ENCODE measurements at regions not wholly inside any gene's neighbourhood (a gene's known extent, or its start where the extent isn't known, plus 50 kb on each side); places are given as distances from the start of the nearest gene placed in this dataset.

GRCh38 chr19:29326351-29326750, 113.4 kb upstream of the UQCRFS1 start:
- no peak overlapping the region for H3K9ac ChIP-seq
- peak; percentile 30 for DNase-seq
- H3K4me1 ChIP-seq (ENCODE audit: insufficient read depth): peaks cover 5% of the 10 kb centered on the region; the same call in 1 of the 2 replicates
- WGBS, 2 experiments (ENCODE audit: low coverage in 1 of 2, low lambda C conversion rate in 2 of 2, missing lambda C conversion rate in 2 of 2): 32 to 33% methylated on average over 4 of the region's 4 CpGs
- no peak overlapping the region for H3K4me3 ChIP-seq
- no peaks in the 10 kb centered on the region for H4K20me1 ChIP-seq (ENCODE audit: insufficient read depth)
- H3K27me3 ChIP-seq (replicated peaks; ENCODE audit: insufficient read depth): no peaks in the 10 kb centered on the region
- H3K9me2 ChIP-seq (ENCODE audit: insufficient read depth): no peaks in the 10 kb centered on the region
- in situ Hi-C loops (cut with MboI): no loop called here
- no peaks in the 10 kb centered on the region for H3K9me3 ChIP-seq (ENCODE audit: low read depth)
- H3F3A ChIP-seq (ENCODE audit: insufficient read depth): no peaks in the 10 kb centered on the region
- no peak for TF ChIP-seq EZH2phosphoT487 (IDR thresholded peaks at IDR 0.05; ENCODE audit: insufficient read depth, low read depth)
- no peak for TF ChIP-seq EZH2 (IDR thresholded peaks at IDR 0.05; ENCODE audit: insufficient read depth, poor library complexity, severe bottlenecking)
- no peak overlapping the region for H2AFZ ChIP-seq
- no peak overlapping the region for H3K4me2 ChIP-seq (ENCODE audit: unreplicated experiment)
- H3K27ac ChIP-seq: no peak overlapping the region
- H3K36me3 ChIP-seq (ENCODE audit: low read depth): no peaks in the 10 kb centered on the region
- H3K79me2 ChIP-seq (ENCODE audit: insufficient read depth): no peaks in the 10 kb centered on the region

GRCh38 chr19:29326849-29327840, 114.2 kb upstream of the UQCRFS1 start:
- Histone ChIP-seq H3K79me2 (ENCODE audit: insufficient read depth) (no peaks in the 10 kb centered on the region), H3F3A (ENCODE audit: insufficient read depth) (no peaks in the 10 kb centered on the region), H3K9ac (no peak overlapping the region), H3K9me3 (ENCODE audit: low read depth) (no peaks in the 10 kb centered on the region), H3K4me3 (no peak overlapping the region), H3K36me3 (ENCODE audit: low read depth) (no peaks in the 10 kb centered on the region), H3K27me3 (replicated peaks; ENCODE audit: insufficient read depth) (no peaks in the 10 kb centered on the region), H3K4me1 (ENCODE audit: insufficient read depth) (peaks cover 5% of the 10 kb centered on the region; the same call in 1 of the 2 replicates), H2AFZ (no peak overlapping the region), H3K9me2 (ENCODE audit: insufficient read depth) (no peaks in the 10 kb centered on the region), H4K20me1 (ENCODE audit: insufficient read depth) (no peaks in the 10 kb centered on the region), H3K4me2 (ENCODE audit: unreplicated experiment) (no peak overlapping the region), H3K27ac (no peak overlapping the region)
- TF ChIP-seq EZH2phosphoT487 (IDR thresholded peaks at IDR 0.05; ENCODE audit: insufficient read depth, low read depth) (no peak), EZH2 (IDR thresholded peaks at IDR 0.05; ENCODE audit: insufficient read depth, poor library complexity, severe bottlenecking) (no peak)
- in situ Hi-C loops (cut with MboI): no loop called here
- DNase-seq: no peak
- WGBS, 2 experiments (ENCODE audit: low coverage in 1 of 2, low lambda C conversion rate in 2 of 2, missing lambda C conversion rate in 2 of 2): 39 to 42% methylated on average over 14 of the region's 14 CpGs

- H3K9me2 ChIP-seq (ENCODE audit: insufficient read depth): no peaks in the 10 kb centered on the region
- no peaks in the 10 kb centered on the region for H3K36me3 ChIP-seq (ENCODE audit: low read depth)
- peaks cover 5% of the 10 kb centered on the region; the same call in 1 of the 2 replicates for H3K4me1 ChIP-seq (ENCODE audit: insufficient read depth)
- H4K20me1 ChIP-seq (ENCODE audit: insufficient read depth): no peaks in the 10 kb centered on the region
- no peak for TF ChIP-seq EZH2phosphoT487 (IDR thresholded peaks at IDR 0.05; ENCODE audit: insufficient read depth, low read depth)
- no peak for TF ChIP-seq EZH2 (IDR thresholded peaks at IDR 0.05; ENCODE audit: insufficient read depth, poor library complexity, severe bottlenecking)
- no peak for DNase-seq
- H3K27ac ChIP-seq: no peak overlapping the region
- H3F3A ChIP-seq (ENCODE audit: insufficient read depth): no peaks in the 10 kb centered on the region
- H3K27me3 ChIP-seq (replicated peaks; ENCODE audit: insufficient read depth): no peaks in the 10 kb centered on the region
- no peak overlapping the region for H3K4me2 ChIP-seq (ENCODE audit: unreplicated experiment)
- no peak overlapping the region for H2AFZ ChIP-seq
- WGBS, 2 experiments (ENCODE audit: low coverage in 1 of 2, low lambda C conversion rate in 2 of 2, missing lambda C conversion rate in 2 of 2): 5 to 10% methylated on average over 2 of the region's 2 CpGs
- in situ Hi-C loops (cut with MboI): no loop called here
- H3K79me2 ChIP-seq (ENCODE audit: insufficient read depth): no peaks in the 10 kb centered on the region
- H3K4me3 ChIP-seq: no peak overlapping the region
- no peaks in the 10 kb centered on the region for H3K9me3 ChIP-seq (ENCODE audit: low read depth)
- no peak overlapping the region for H3K9ac ChIP-seq
Measured at GRCh38 chr19:29328586-29328985, 115.6 kb upstream of the UQCRFS1 start.

GRCh38 chr19:29329460-29330134, 116.6 kb upstream of the UQCRFS1 start:
- Histone ChIP-seq H3K79me2 (ENCODE audit: insufficient read depth) (no peaks in the 10 kb centered on the region), H3K27me3 (replicated peaks; ENCODE audit: insufficient read depth) (no peaks in the 10 kb centered on the region), H4K20me1 (ENCODE audit: insufficient read depth) (no peaks in the 10 kb centered on the region), H2AFZ (no peak overlapping the region), H3K4me2 (ENCODE audit: unreplicated experiment) (no peak overlapping the region), H3K27ac (no peak overlapping the region), H3K9me2 (ENCODE audit: insufficient read depth) (no peaks in the 10 kb centered on the region), H3K36me3 (ENCODE audit: low read depth) (no peaks in the 10 kb centered on the region), H3K4me1 (ENCODE audit: insufficient read depth) (peaks cover 5% of the 10 kb centered on the region; the same call in 1 of the 2 replicates), H3K4me3 (no peak overlapping the region), H3F3A (ENCODE audit: insufficient read depth) (no peaks in the 10 kb centered on the region), H3K9ac (no peak overlapping the region), H3K9me3 (ENCODE audit: low read depth) (no peaks in the 10 kb centered on the region)
- 46 to 60% methylated on average over 5 of the region's 5 CpGs for WGBS, 2 experiments (ENCODE audit: low coverage in 1 of 2, low lambda C conversion rate in 2 of 2, missing lambda C conversion rate in 2 of 2)
- TF ChIP-seq EZH2phosphoT487 (IDR thresholded peaks at IDR 0.05; ENCODE audit: insufficient read depth, low read depth): no peak
- no peak for TF ChIP-seq EZH2 (IDR thresholded peaks at IDR 0.05; ENCODE audit: insufficient read depth, poor library complexity, severe bottlenecking)
- in situ Hi-C loops (cut with MboI): no loop called here
- peak; percentile 26 for DNase-seq
